HG02943 (cell line): ENCODE measurements at regions not wholly inside any gene's neighbourhood (a gene's known extent, or its start where the extent isn't known, plus 50 kb on each side); places are given as distances from the start of the nearest gene placed in this dataset.

Source experiments
- ATAC-seq: cut with Tn5 transposase; IDR thresholded peaks from one replicate; pipeline ENCODE4 v1.9.1; 2021; ENCODE audit warnings: mild to moderate bottlenecking, low read depth, moderate library complexity; ENCODE audit not compliant: unreplicated experiment

GRCh38 chr9:115943431-115944165 is 210.0 kb upstream of the PAPPA start:
- no peak for ATAC-seq

- ATAC-seq: no peak
Measured at GRCh38 chr9:115944166-115944948, 209.2 kb upstream of the PAPPA start.

DNA sequence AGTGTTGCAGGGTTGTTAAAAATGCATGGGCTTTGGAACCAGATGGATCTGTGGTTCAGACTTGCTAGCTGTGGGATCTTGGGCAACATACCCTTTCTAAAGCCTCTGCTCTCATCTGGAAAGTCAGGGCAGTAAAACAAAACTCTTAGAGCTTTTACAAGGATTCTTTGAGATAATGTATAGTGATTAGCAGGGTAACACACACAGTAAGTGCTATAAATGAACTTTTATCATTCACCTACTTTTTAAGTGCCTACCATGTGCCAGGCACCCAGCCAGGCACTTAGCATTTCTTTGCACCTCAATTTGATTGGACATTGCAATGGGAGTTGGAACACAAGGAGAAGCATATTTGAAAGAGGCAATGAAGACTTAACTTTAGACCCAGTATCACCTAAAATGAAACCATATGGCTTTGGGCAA is 208.6 kb upstream of the PAPPA start:
- no peak for ATAC-seq

GRCh38 chr9:115946530-115946929 is 207.1 kb upstream of the PAPPA start:
- no peak for ATAC-seq

- no peak for ATAC-seq
Measured at GRCh38 chr9:115951977-115952376, 201.6 kb upstream of the PAPPA start.

DNA sequence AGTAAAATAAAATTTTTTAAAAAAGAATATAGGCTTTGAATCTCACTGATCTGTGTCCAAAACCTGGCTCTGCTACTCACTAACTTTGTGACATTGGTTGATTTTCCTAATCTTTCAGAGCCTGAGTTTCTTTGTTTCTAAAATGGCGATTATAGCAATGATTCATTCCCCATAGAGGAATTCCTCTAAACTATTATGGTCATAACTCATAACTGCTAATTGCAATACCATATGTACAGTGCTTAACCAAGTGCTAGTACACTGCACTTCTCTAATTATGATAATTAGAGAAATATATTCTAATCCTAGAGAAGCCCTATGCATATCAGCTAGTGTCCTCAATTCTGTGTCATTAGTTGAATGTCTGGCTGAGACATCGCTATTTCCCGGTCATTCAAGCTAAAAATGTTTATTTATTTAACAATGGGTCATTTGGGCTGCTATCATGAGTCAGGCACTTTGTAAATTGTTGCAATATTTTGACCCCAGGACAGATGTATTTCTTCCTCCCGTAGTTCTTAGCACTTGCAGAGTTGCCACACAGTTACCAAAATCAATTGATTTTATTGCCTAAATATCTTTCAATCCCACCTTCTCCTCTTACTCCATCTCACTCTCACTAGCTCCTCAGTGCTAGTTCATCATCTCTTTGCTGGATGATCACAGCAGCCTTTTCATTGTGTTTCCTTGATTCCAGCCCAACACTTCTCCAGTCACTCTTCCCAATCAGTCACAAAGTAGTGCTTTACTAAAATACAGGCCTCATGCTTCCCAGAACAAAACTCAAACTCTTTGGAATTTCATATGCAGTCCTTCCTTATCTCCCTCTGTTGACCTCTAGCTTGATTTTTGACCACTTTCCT is 200.9 kb upstream of the PAPPA start:
- ATAC-seq: no peak

- ATAC-seq: no peak
Measured at GRCh38 chr9:115956371-115956770, 197.2 kb upstream of the PAPPA start.

DNA sequence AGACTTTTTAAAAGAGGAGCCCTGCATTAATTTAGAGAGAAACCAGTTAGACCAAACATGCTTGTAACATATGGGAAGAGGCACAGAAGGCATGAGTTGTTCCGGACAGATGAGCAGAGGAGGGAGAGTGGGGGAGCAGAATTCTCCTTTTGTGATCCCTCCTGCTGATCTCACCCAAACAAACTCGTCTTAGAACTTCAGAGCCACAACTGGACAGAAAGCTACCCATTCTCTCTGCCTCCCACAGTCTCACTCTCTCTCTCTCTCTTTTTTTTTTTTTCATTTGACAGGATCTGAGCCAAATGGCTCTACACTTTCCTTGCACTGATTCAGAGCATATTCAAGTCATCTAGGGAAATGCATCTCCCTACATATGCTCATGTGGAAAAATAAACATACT is 196.0 kb upstream of the PAPPA start:
- no peak for ATAC-seq

GRCh38 chr9:115964710-115965347 is 188.8 kb upstream of the PAPPA start:
- ATAC-seq: no peak

- ATAC-seq: no peak
Measured at GRCh38 chr9:115966660-115967059, 186.9 kb upstream of the PAPPA start.

DNA sequence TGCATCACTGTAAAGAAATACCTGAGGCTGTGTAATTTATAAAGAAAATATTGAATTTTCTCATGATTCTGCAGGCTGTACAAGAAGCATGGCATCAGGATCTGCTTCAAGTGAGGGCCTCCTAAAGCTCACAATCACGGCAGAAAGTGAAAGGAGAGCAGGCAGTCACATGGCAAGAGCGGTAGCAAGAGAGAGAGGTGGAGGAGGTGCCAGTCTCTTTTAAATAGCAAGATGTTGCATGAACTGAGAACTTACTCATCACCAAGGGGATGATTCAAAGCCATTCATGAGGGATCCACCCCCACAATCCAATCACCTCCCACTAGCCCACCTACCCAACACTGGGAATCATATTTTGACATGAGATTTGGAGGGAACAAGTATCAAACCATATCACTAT is 184.5 kb upstream of the PAPPA start:
- no peak for ATAC-seq

- no peak for ATAC-seq
Measured at GRCh38 chr9:115972362-115972761, 181.2 kb upstream of the PAPPA start.

DNA sequence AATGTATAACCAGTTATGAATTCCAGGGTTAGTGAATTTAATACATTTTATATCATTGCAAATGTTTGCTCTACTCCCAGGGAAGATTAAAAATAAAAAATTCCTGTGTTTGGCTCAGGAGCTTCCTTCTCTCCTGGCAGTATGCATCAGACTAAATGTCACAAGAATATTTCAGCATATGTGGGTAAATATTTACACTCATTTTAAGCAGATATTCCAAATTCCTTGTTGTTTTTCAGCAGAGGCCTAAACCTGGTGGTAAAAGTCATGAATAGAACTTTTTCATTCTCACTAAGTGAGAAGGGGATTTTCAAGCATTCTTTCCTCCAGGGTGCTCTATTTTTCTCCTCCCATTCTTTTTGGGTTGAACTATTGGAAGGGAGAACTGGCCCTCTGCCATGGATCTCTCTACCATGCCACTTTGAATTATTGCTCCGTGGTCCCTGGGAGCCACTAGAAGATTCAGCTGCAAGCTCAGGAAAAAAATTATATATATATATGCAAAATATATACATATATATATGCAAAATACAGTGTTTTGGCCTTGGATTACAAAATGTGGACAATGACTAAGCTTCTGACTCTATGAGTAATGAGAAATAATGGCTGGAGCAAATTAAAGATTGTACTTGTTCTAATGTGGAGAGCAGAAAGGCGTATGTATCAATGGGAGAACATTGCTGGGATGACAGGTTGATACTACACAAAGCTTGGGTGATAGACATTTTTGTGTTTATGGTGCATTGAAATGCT is 180.6 kb upstream of the PAPPA start:
- no peak for ATAC-seq

DNA sequence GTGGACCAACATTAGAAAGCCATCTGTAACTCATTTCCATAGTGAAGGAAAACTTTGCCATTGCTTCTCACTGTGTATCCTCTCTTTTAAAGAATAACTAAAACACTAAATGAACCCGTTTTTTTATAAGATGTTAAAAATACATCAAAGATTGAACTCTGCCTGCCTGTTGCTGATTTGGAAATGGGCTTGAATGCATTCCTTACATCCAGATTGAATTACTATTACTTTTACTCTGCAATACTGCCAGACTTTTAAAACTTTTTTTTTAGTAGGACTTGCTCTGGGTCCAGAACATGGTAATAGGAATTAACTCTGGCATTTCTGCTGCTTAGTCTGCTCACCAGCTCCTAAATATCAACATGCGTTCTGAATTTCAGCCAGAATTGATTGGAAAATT is 176.8 kb upstream of the PAPPA start:
- ATAC-seq: no peak

DNA sequence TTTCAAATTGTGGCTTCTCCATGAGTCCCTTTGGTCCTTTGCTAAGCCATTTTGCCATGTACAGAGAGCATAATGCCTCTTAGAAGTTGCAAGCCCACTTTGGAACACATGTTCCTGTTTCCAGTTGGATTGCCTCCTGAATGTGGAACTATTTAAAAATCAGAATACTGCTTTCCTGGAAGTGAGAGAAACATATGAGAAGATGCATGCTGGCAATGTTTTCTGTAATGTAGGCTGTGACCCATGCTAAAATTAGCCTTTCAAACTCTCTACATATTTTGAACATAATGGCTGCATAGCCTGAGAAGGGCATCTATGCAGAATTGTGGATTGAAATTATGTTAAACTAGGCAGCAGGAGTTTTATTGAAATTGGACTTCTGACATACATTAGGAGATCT is 175.5 kb upstream of the PAPPA start:
- no peak for ATAC-seq

DNA sequence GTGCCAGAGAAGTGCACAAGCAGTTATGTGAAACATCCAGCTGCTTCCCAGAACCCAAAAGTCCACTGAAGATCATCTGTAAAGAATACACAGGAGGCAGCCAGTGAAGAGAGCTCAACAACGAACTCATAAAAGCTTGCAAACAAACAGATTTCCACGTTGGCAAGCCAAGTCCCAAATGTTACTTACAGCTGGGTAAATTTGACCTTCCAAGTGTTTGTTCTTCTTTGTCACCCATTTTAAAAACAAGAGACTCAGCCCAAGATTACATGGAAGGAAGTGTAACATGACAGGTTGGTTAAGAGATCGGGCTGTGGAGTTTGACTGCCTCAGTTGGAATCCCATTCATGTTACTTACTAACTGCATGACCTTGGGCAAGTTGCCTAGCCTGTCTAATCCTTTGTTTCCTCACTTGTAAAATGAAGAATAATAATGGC is 174.9 kb upstream of the PAPPA start:
- ATAC-seq: no peak

DNA sequence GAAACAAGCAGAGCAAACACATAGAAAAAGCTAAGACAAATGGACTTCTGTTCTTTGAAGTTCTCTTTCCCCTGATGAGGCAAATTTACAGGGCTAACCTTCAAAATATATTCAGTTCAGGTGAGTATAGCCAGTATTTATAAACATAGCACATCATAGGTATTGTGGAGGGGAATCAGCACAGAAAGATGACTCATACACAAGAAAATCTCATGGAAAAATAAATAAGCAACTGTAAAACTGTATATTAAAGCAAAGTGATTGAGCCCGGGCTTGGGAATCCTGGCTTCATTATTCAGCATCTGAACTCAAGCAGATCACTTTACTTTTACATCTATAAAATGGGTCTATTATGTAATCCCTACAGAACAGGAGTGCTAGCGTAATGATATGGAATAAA is 173.5 kb upstream of the PAPPA start:
- no peak for ATAC-seq

- no peak for ATAC-seq
Measured at GRCh38 chr9:115980502-115980901, 173.1 kb upstream of the PAPPA start.

DNA sequence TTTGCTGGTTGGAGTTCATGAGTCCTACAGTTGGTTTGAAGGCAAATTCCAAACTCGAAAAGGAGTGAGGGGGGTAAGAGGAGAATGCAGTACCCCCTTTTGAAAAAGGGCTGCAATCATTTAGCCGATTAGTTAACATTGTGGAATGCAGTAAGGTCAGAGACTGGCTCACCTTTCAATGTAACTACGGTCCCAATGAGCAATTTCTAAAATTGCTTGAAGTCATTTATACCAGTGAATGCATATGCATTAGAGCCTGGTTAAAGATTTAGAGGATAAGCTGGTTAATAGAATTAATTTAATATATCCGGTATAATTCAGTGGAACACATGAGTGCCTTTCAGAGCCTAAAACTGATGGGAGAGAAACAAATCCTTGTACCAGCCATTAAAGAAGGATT is 172.6 kb upstream of the PAPPA start:
- no peak for ATAC-seq

GRCh38 chr9:115983366-115983765 is 170.2 kb upstream of the PAPPA start:
- no peak for ATAC-seq
